Smooth muscle cell (in vitro differentiated cells): ENCODE measurements at regions not wholly inside any gene's neighbourhood (a gene's known extent, or its start where the extent isn't known, plus 50 kb on each side); places are given as distances from the start of the nearest gene placed in this dataset.

Source experiments
- DNase-seq: peaks from one replicate; lab custom pipeline; 2025; ENCODE audit not compliant: unreplicated experiment; lab: John Stamatoyannopoulos, UW
- H2AFZ ChIP-seq: fragments of 200-600 bp; sonication (generic); 2 replicates; pipeline ENCODE4 v1.6.0; 2016; ENCODE audit warnings: antibody characterized with exemption, low read depth, mild to moderate bottlenecking
- H3F3A ChIP-seq: fragments of 200-600 bp; sonication (generic); 2 replicates; pipeline ENCODE4 v1.6.0; 2017; ENCODE audit warnings: antibody characterized with exemption, low read depth
- H3K27ac ChIP-seq: fragments of 200-600 bp; sonication (generic); 2 replicates; pipeline ENCODE4 v1.5.1; 2016; ENCODE audit warnings: low read depth, mild to moderate bottlenecking
- H3K27me3 ChIP-seq: fragments of 200-600 bp; sonication (generic); 2 replicates; pipeline ENCODE4 v1.6.1; 2016; ENCODE audit warnings: low read depth, mild to moderate bottlenecking
- H3K36me3 ChIP-seq: fragments of 200-600 bp; sonication (generic); 2 replicates; pipeline ENCODE4 v1.5.1; 2016; ENCODE audit warnings: low read depth
- H3K4me1 ChIP-seq: fragments of 200-600 bp; sonication (generic); 2 replicates; pipeline ENCODE4 v1.5.1; 2016; ENCODE audit warnings: low read depth
- H3K4me2 ChIP-seq: fragments of 200-600 bp; sonication (generic); 2 replicates; pipeline ENCODE4 v1.6.0; 2016; ENCODE audit warnings: mild to moderate bottlenecking
- H3K4me3 ChIP-seq: fragments of 200-600 bp; sonication (generic); 2 replicates; pipeline ENCODE4 v1.5.1; 2016; ENCODE audit warnings: mild to moderate bottlenecking
- H3K79me2 ChIP-seq: fragments of 200-600 bp; sonication (generic); 2 replicates; pipeline ENCODE4 v1.6.0; 2016; ENCODE audit warnings: low read depth, mild to moderate bottlenecking
- H3K9ac ChIP-seq: fragments of 200-600 bp; sonication (generic); 2 replicates; pipeline ENCODE4 v1.6.0; 2016; ENCODE audit warnings: low read depth
- H3K9me3 ChIP-seq: fragments of 200-600 bp; sonication (generic); replicated peaks from 2 replicates; pipeline ENCODE4 v1.5.1; 2016; ENCODE audit warnings: low read depth
- H4K20me1 ChIP-seq: fragments of 200-600 bp; sonication (generic); 2 replicates; pipeline ENCODE4 v1.6.0; 2016; ENCODE audit warnings: low read depth
- CTCF ChIP-seq: fragments of 200-600 bp; sonication (generic); IDR thresholded peaks from 2 replicates; pipeline ENCODE4 v1.5.1; 2017; ENCODE audit warnings: borderline replicate concordance, mild to moderate bottlenecking, antibody characterized with exemption; ENCODE audit not compliant: insufficient read depth, poor library complexity, severe bottlenecking
- WGBS: methylation state at CpG from one replicate; pipeline ENCODE4 v1.1.7; 2016; ENCODE audit warnings: low lambda C conversion rate; 5-methylcytosine and 5-hydroxymethylcytosine counted together

GRCh38 chrX:39974270-39974669 is 123.5 kb downstream of the BCOR start:
- WGBS = 76% methylated on average over 6 of the region's 6 CpGs

GRCh38 chrX:39975101-39975925 is 122.4 kb downstream of the BCOR start:
- TF ChIP-seq CTCF = no peak
- H3K9me3 ChIP-seq = peaks cover 4% of the 10 kb centered on the region
- 56% methylated on average over 7 of the region's 7 CpGs for WGBS
- no peaks in the 10 kb centered on the region for H3K27me3 ChIP-seq
- H3K4me2 ChIP-seq = no peak overlapping the region
- H3K4me3 ChIP-seq = no peak overlapping the region
- H3K36me3 ChIP-seq = no peaks in the 10 kb centered on the region
- no peak for DNase-seq
- no peaks in the 10 kb centered on the region for H3F3A ChIP-seq
- H3K79me2 ChIP-seq = no peaks in the 10 kb centered on the region
- H3K4me1 ChIP-seq = peaks cover 11% of the 10 kb centered on the region
- no peaks in the 10 kb centered on the region for H4K20me1 ChIP-seq
- no peak overlapping the region for H3K27ac ChIP-seq
- H2AFZ ChIP-seq = no peak overlapping the region
- H3K9ac ChIP-seq = no peak overlapping the region

More at GRCh38 chrX:39974270-39974669, 123.5 kb downstream of the BCOR start:
- Histone ChIP-seq H4K20me1 (no peaks in the 10 kb centered on the region), H2AFZ (no peak overlapping the region), H3K9ac (no peak overlapping the region), H3K4me3 (no peak overlapping the region), H3K4me1 (peaks cover 15% of the 10 kb centered on the region), H3K9me3 (peaks cover 4% of the 10 kb centered on the region), H3K27ac (no peak overlapping the region), H3K36me3 (no peaks in the 10 kb centered on the region), H3K79me2 (no peaks in the 10 kb centered on the region), H3K4me2 (no peak overlapping the region), H3F3A (no peaks in the 10 kb centered on the region), H3K27me3 (no peaks in the 10 kb centered on the region)
- no peak for TF ChIP-seq CTCF
- DNase-seq = no peak

- 88% methylated on average over 3 of the region's 3 CpGs for WGBS
- no peak for TF ChIP-seq CTCF
- no peak overlapping the region for H3K4me2 ChIP-seq
Observed at GRCh38 chrX:39981946-39982345, 115.8 kb downstream of the BCOR start.

GRCh38 chrX:39982948-39983347 is 114.8 kb downstream of the BCOR start:
- no peak for TF ChIP-seq CTCF

More at GRCh38 chrX:39981946-39982345, 115.8 kb downstream of the BCOR start:
- Histone ChIP-seq H3K4me3 (no peak overlapping the region), H4K20me1 (no peaks in the 10 kb centered on the region), H3K9ac (no peak overlapping the region), H3F3A (peaks cover 19% of the 10 kb centered on the region), H3K27me3 (no peaks in the 10 kb centered on the region), H2AFZ (no peak overlapping the region), H3K79me2 (no peaks in the 10 kb centered on the region), H3K27ac (no peak overlapping the region), H3K9me3 (no peaks in the 10 kb centered on the region), H3K4me1 (peaks cover 16% of the 10 kb centered on the region), H3K36me3 (no peaks in the 10 kb centered on the region)
- DNase-seq = no peak

More at GRCh38 chrX:39982948-39983347, 114.8 kb downstream of the BCOR start:
- Histone ChIP-seq H3F3A (peaks cover 19% of the 10 kb centered on the region), H3K4me3 (no peak overlapping the region), H3K9ac (no peak overlapping the region), H2AFZ (no peak overlapping the region), H3K4me1 (peaks cover 16% of the 10 kb centered on the region), H3K79me2 (no peaks in the 10 kb centered on the region), H4K20me1 (no peaks in the 10 kb centered on the region), H3K27ac (peak overlapping the region; percentile 98), H3K9me3 (no peaks in the 10 kb centered on the region), H3K36me3 (no peaks in the 10 kb centered on the region), H3K4me2 (no peak overlapping the region), H3K27me3 (no peaks in the 10 kb centered on the region)
- DNase-seq = no peak
- 84% methylated on average over 3 of the region's 3 CpGs for WGBS
